HL-60 (cell line): ENCODE measurements at regions not wholly inside any gene's neighbourhood (a gene's known extent, or its start where the extent isn't known, plus 50 kb on each side); places are given as distances from the start of the nearest gene placed in this dataset.

Source experiments
- DNase-seq, 2 experiments: peaks; one replicate each; pipeline ENCODE4 v3.0.0-alpha.2; 2010 to 2020; ENCODE audit warnings: low read depth in 1 of 2, low spot score in 1 of 2
- H3K27ac ChIP-seq: fragments of 250-450 bp; sonication (Bioruptor Pico); replicated peaks from 2 replicates; pipeline ENCODE4 v1.5.1; 2020; ENCODE audit warnings: mild to moderate bottlenecking, moderate library complexity
- H3K27me3 ChIP-seq: fragments of 250-450 bp; sonication (Bioruptor Pico); 2 replicates; pipeline ENCODE4 v1.5.1; 2021; ENCODE audit warnings: mild to moderate bottlenecking, moderate library complexity; ENCODE audit not compliant: insufficient read depth, poor library complexity, severe bottlenecking
- H3K4me3 ChIP-seq: replicated peaks from 2 replicates; pipeline ENCODE4 v1.5.1; 2011; ENCODE audit warnings: mild to moderate bottlenecking, control low read depth, low read length; ENCODE audit not compliant: insufficient read depth
- GABPA ChIP-seq: IDR thresholded peaks from 2 replicates; pipeline ENCODE4 v1.6.1; 2012; ENCODE audit warnings: low read depth
- POLR2AphosphoS5 ChIP-seq: IDR thresholded peaks from 2 replicates; pipeline ENCODE4 v1.6.1; 2012; ENCODE audit warnings: low read depth
- REST ChIP-seq: IDR thresholded peaks from 2 replicates; pipeline ENCODE4 v1.6.1; 2012; ENCODE audit warnings: low read depth; ENCODE audit not compliant: insufficient replicate concordance
- SPI1 ChIP-seq: IDR thresholded peaks from 2 replicates; pipeline ENCODE4 v1.6.1; 2012; ENCODE audit warnings: low read depth, mild to moderate bottlenecking, borderline replicate concordance
- TF ChIP-seq, protein P1 (sequence below): IDR thresholded peaks from one replicate; pipeline ENCODE4 v1.5.1; 2011; ENCODE audit warnings: low read length, control low read depth, inconsistent platforms; ENCODE audit not compliant: insufficient read depth

GRCh38 chr13:97736436-97736835 lies 217.0 kb upstream of the IPO5 start:
- no peak for TF ChIP-seq REST
- TF ChIP-seq SPI1 = no peak
- TF ChIP-seq, protein P1, sequence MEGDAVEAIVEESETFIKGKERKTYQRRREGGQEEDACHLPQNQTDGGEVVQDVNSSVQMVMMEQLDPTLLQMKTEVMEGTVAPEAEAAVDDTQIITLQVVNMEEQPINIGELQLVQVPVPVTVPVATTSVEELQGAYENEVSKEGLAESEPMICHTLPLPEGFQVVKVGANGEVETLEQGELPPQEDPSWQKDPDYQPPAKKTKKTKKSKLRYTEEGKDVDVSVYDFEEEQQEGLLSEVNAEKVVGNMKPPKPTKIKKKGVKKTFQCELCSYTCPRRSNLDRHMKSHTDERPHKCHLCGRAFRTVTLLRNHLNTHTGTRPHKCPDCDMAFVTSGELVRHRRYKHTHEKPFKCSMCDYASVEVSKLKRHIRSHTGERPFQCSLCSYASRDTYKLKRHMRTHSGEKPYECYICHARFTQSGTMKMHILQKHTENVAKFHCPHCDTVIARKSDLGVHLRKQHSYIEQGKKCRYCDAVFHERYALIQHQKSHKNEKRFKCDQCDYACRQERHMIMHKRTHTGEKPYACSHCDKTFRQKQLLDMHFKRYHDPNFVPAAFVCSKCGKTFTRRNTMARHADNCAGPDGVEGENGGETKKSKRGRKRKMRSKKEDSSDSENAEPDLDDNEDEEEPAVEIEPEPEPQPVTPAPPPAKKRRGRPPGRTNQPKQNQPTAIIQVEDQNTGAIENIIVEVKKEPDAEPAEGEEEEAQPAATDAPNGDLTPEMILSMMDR = no peak
- no peak for TF ChIP-seq POLR2AphosphoS5
- no peak for TF ChIP-seq GABPA
- H3K27me3 ChIP-seq = no peaks in the 10 kb centered on the region
- no peak for DNase-seq
- H3K27ac ChIP-seq = no peak overlapping the region
- H3K4me3 ChIP-seq = no peak overlapping the region

DNA sequence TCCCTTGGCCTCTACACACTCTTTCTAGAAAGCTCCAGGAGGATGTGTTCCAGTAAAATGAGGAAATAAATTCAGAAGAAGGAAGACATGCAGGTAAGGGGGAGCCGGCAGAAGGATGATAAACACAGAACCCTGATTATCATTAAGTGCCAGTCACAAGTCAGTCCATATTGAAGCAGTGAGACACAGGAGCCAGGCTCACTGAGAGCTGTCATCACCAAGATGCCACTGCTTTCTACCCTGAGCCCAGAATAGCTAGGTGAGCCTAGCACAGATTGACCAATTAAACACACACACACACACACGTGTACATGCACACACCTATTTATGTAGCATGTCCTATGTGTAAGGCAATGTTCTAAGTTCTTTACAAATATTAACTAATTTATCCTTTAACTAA lies 211.4 kb upstream of the IPO5 start:
- no peak for TF ChIP-seq SPI1
- no peak for TF ChIP-seq GABPA
- TF ChIP-seq POLR2AphosphoS5 = no peak
- TF ChIP-seq, protein P1 = no peak
- no peak for TF ChIP-seq REST
- Histone ChIP-seq H3K27ac (no peak overlapping the region), H3K27me3 (no peaks in the 10 kb centered on the region), H3K4me3 (no peak overlapping the region)
- no peak for DNase-seq

GRCh38 chr13:97743938-97744337 lies 209.5 kb upstream of the IPO5 start:
- DNase-seq = no peak
- TF ChIP-seq REST (no peak), SPI1 (no peak), GABPA (no peak), POLR2AphosphoS5 (no peak)
- TF ChIP-seq, protein P1 = no peak
- no peak overlapping the region for H3K27ac ChIP-seq

More at GRCh38 chr13:97743938-97744337, 209.5 kb upstream of the IPO5 start:
- Histone ChIP-seq H3K27me3 (no peaks in the 10 kb centered on the region), H3K4me3 (no peak overlapping the region)
